ENCODE measurements at regions not wholly inside any gene's neighbourhood (a gene's known extent, or its start where the extent isn't known, plus 50 kb on each side); places are given as distances from the start of the nearest gene placed in this dataset.
"Not testable (repeated sequence)": the region's sequence is repeated elsewhere in the genome, so short reads cannot be mapped to it uniquely, and the experiment has no call there.

GRCh38 chr6:19612672-19613466, 224.3 kb upstream of the ID4 start:
- H2AFZ ChIP-seq (ENCODE audit: low read depth); POLR2A ChIA-PET; H3K27me3 ChIP-seq (ENCODE audit: insufficient read depth); H4K20me1 ChIP-seq (ENCODE audit: insufficient read depth); CTCF ChIA-PET; H3K79me2 ChIP-seq (ENCODE audit: insufficient read depth); H3K4me3 ChIP-seq (ENCODE audit: low read depth in 2 of 2, low read length in 1 of 2); H3K27ac ChIP-seq (ENCODE audit: low read depth in 2 of 2, low read length in 1 of 2); H3K4me2 ChIP-seq; H3K9me3 ChIP-seq; H3K9me2 ChIP-seq; H3F3A ChIP-seq (replicated peaks; ENCODE audit: insufficient read depth); DNase-seq; H3K36me3 ChIP-seq (replicated peaks in 1 of 2; ENCODE audit: control insufficient read depth in 1 of 2, insufficient read depth in 2 of 2, low read length in 1 of 2); H3K4me1 ChIP-seq (ENCODE audit: control insufficient read depth in 1 of 2, insufficient read depth in 2 of 2, low read depth in 1 of 2, low read length in 1 of 2); H3K9ac ChIP-seq: not testable (repeated sequence)
- 51% methylated on average over 18 of the region's 27 CpGs for WGBS (ENCODE audit: low lambda C conversion rate)

GRCh38 chr6:19613678-19614077, 223.5 kb upstream of the ID4 start:
- Histone ChIP-seq H3K27me3 (ENCODE audit: insufficient read depth) (no peaks in the 10 kb centered on the region), H3K36me3 (replicated peaks in 1 of 2; ENCODE audit: control insufficient read depth in 1 of 2, insufficient read depth in 2 of 2, low read length in 1 of 2) (no peaks in the 10 kb centered on the region), H3K4me3 (ENCODE audit: low read depth in 2 of 2, low read length in 1 of 2) (no peak overlapping the region), H2AFZ (ENCODE audit: low read depth) (no peak overlapping the region), H3K4me1 (ENCODE audit: control insufficient read depth in 1 of 2, insufficient read depth in 2 of 2, low read depth in 1 of 2, low read length in 1 of 2) (no peaks in the 10 kb centered on the region), H3K4me2 (no peak overlapping the region), H3K79me2 (ENCODE audit: insufficient read depth) (no peaks in the 10 kb centered on the region), H3K9me3 (peaks cover 7% of the 10 kb centered on the region; the same call in 1 of the 2 replicates), H4K20me1 (ENCODE audit: insufficient read depth) (no peaks in the 10 kb centered on the region), H3K9ac (no peak overlapping the region), H3K27ac (ENCODE audit: low read depth in 2 of 2, low read length in 1 of 2) (no peak overlapping the region), H3K9me2 (no peaks in the 10 kb centered on the region), H3F3A (replicated peaks; ENCODE audit: insufficient read depth) (no peaks in the 10 kb centered on the region)
- TF ChIP-seq TEAD4 (IDR thresholded peaks at IDR 0.05; ENCODE audit: borderline replicate concordance, insufficient read depth) (no peak), CHD2 (IDR thresholded peaks at IDR 0.05; ENCODE audit: low read length, partially characterized antibody) (no peak), EP300 (IDR thresholded peaks at IDR 0.05; ENCODE audit: borderline replicate concordance in 1 of 2, low read depth in 1 of 2, low read length in 1 of 2) (no peak), REST (IDR thresholded peaks at IDR 0.05; ENCODE audit: low read depth, low read length) (peak; percentile 65; the same call in 1 of the 2 replicates), FOSL2 (IDR thresholded peaks at IDR 0.05; ENCODE audit: borderline replicate concordance, low read depth) (no peak)
- 16% methylated on average over 4 of the region's 5 CpGs for WGBS (ENCODE audit: low lambda C conversion rate)
- CTCF ChIA-PET = no interaction called here
- DNase-seq = no peak
- POLR2A ChIA-PET = no interaction called here

DNA sequence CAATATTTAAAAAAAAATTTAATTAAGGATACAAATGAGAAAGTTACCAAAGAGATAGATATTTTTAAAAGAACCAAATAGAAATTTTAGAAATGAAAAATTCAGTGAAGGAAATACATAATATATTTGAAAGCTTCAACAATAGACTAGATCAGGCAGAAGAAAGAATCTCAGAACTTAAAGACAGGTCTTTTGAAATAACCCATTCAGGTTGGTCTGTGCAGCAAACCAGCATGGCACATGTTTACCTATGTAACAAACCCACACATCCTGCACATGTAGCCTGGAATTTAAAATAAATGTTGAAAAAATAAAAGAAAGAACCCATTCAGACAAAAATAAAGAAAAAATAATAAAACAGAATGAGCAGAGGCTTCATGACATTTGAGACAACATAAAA, 221.1 kb upstream of the ID4 start:
- ChIA-PET CTCF (no interaction called here), POLR2A (no interaction called here)
- peaks cover 7% of the 10 kb centered on the region; the same call in 1 of the 2 replicates for H3K9me3 ChIP-seq
- H3K4me2 ChIP-seq = no peak overlapping the region
- no peak overlapping the region for H3K4me3 ChIP-seq (ENCODE audit: low read depth in 2 of 2, low read length in 1 of 2)
- no peak overlapping the region for H2AFZ ChIP-seq (ENCODE audit: low read depth)
- H3K27me3 ChIP-seq (ENCODE audit: insufficient read depth) = no peaks in the 10 kb centered on the region
- H4K20me1 ChIP-seq (ENCODE audit: insufficient read depth) = no peaks in the 10 kb centered on the region
- H3F3A ChIP-seq (replicated peaks; ENCODE audit: insufficient read depth) = no peaks in the 10 kb centered on the region
- H3K27ac ChIP-seq (ENCODE audit: low read depth in 2 of 2, low read length in 1 of 2) = no peak overlapping the region
- no peaks in the 10 kb centered on the region for H3K36me3 ChIP-seq (replicated peaks in 1 of 2; ENCODE audit: control insufficient read depth in 1 of 2, insufficient read depth in 2 of 2, low read length in 1 of 2)
- no peaks in the 10 kb centered on the region for H3K4me1 ChIP-seq (ENCODE audit: control insufficient read depth in 1 of 2, insufficient read depth in 2 of 2, low read depth in 1 of 2, low read length in 1 of 2)
- no peaks in the 10 kb centered on the region for H3K9me2 ChIP-seq
- no peaks in the 10 kb centered on the region for H3K79me2 ChIP-seq (ENCODE audit: insufficient read depth)
- DNase-seq = no peak
- H3K9ac ChIP-seq = no peak overlapping the region
- TF ChIP-seq FOXM1 (IDR thresholded peaks at IDR 0.05; ENCODE audit: low read depth) (no peak), TCF12 (IDR thresholded peaks at IDR 0.05) (no peak), SMC3 (IDR thresholded peaks at IDR 0.05; ENCODE audit: low read depth, low read length) (no peak), RAD21 (IDR thresholded peaks at IDR 0.05; ENCODE audit: low read length) (no peak), REST (IDR thresholded peaks at IDR 0.05; ENCODE audit: low read depth, low read length) (no peak), MAX (IDR thresholded peaks at IDR 0.05; ENCODE audit: low read depth) (no peak), MXI1 (IDR thresholded peaks at IDR 0.05; ENCODE audit: low read depth, low read length) (no peak), EP300 (IDR thresholded peaks at IDR 0.05; ENCODE audit: borderline replicate concordance in 1 of 2, low read depth in 1 of 2, low read length in 1 of 2) (no peak)
